IMR-90 (cell line): ENCODE measurements at regions not wholly inside any gene's neighbourhood (a gene's known extent, or its start where the extent isn't known, plus 50 kb on each side); places are given as distances from the start of the nearest gene placed in this dataset.

Experiments used
- ATAC-seq: fragments of 200-7000 bp; cut with Tn5 transposase; 2 replicates; pipeline ENCODE4 v1.9.1; 2020; ENCODE audit warnings: low read depth, mild to moderate bottlenecking, moderate library complexity
- BruUV-seq: library from RNA; stranded (reverse); fragments of 400-500 nt; replicated peaks from 2 replicates; lab custom pipeline; 2021; lab: Mats Ljungman, UMichigan
- CTCF ChIA-PET: fragments of 300-600 bp; formaldehyde crosslinking; extraction: SDS; loops from one replicate; lab custom pipeline; 2021; ENCODE audit warnings: antibody characterized with exemption; lab: Yijun Ruan, JAX
- POLR2A ChIA-PET: fragments of 300-600 bp; sonication (Branson Sonifier 250); formaldehyde crosslinking; loops from one replicate; lab custom pipeline; 2022; ENCODE audit warnings: antibody characterized with exemption; ENCODE audit not compliant: unreplicated experiment; lab: Charles Lee
- DNase-seq: peaks from one replicate; pipeline ENCODE4 v3.0.0; 2013
- H2AFZ ChIP-seq: replicated peaks from 2 replicates; pipeline ENCODE3; 2013; ENCODE audit warnings: low read length, mild to moderate bottlenecking; ENCODE audit not compliant: poor library complexity
- H2AK5ac ChIP-seq: 2 replicates; pipeline ENCODE4 v1.6.1; 2013; ENCODE audit warnings: low read depth, low read length, inconsistent platforms
- H2AK9ac ChIP-seq: replicated peaks from 2 replicates; pipeline ENCODE3; 2013; ENCODE audit warnings: mild to moderate bottlenecking, low read depth, low read length, moderate library complexity; ENCODE audit not compliant: poor library complexity
- H2BK120ac ChIP-seq: 2 replicates; pipeline ENCODE4 v1.6.1; 2013; ENCODE audit warnings: low read depth, low read length, inconsistent platforms
- H2BK15ac ChIP-seq: 3 replicates; pipeline ENCODE4 v1.6.1; 2013; ENCODE audit warnings: low read depth, low read length, inconsistent platforms
- H2BK20ac ChIP-seq: 2 replicates; pipeline ENCODE4 v1.6.1; 2013; ENCODE audit warnings: low read depth, mild to moderate bottlenecking, inconsistent platforms, low read length, moderate library complexity
- H2BK5ac ChIP-seq: 2 replicates; pipeline ENCODE4 v1.6.1; 2013; ENCODE audit warnings: mild to moderate bottlenecking, low read depth, low read length, inconsistent platforms; ENCODE audit not compliant: poor library complexity, severe bottlenecking
- H3K14ac ChIP-seq: replicated peaks from 2 replicates; pipeline ENCODE4 v1.6.1; 2013; ENCODE audit warnings: low read depth, low read length, inconsistent platforms
- H3K18ac ChIP-seq: 2 replicates; pipeline ENCODE4 v1.6.1; 2013; ENCODE audit warnings: low read depth, low read length, control low read depth
- H3K23ac ChIP-seq: 2 replicates; pipeline ENCODE4 v1.6.1; 2013; ENCODE audit warnings: low read depth, low read length, inconsistent platforms
- H3K27ac ChIP-seq: 2 replicates; pipeline ENCODE4 v1.5.1; 2013; ENCODE audit warnings: mild to moderate bottlenecking, control low read depth, low read length; ENCODE audit not compliant: insufficient read depth
- H3K27me3 ChIP-seq: 2 replicates; pipeline ENCODE4 v1.6.1; 2013; ENCODE audit warnings: low read length; ENCODE audit not compliant: control insufficient read depth, insufficient read depth
- H3K36me3 ChIP-seq: 2 replicates; pipeline ENCODE4 v1.6.1; 2013; ENCODE audit warnings: low read length, mixed read lengths; ENCODE audit not compliant: control insufficient read depth, insufficient read depth
- H3K4ac ChIP-seq: 2 replicates; pipeline ENCODE4 v1.6.1; 2013; ENCODE audit warnings: low read depth, low read length, inconsistent platforms
- H3K4me1 ChIP-seq: 2 replicates; pipeline ENCODE4 v1.6.1; 2013; ENCODE audit warnings: low read length, mixed read lengths; ENCODE audit not compliant: control insufficient read depth, insufficient read depth
- H3K4me2 ChIP-seq: 2 replicates; pipeline ENCODE4 v1.6.1; 2013; ENCODE audit warnings: low read depth, mild to moderate bottlenecking, control low read depth, low read length, moderate library complexity
- H3K4me3 ChIP-seq: 2 replicates; pipeline ENCODE4 v1.5.1; 2013; ENCODE audit warnings: low read depth, mild to moderate bottlenecking, control low read depth, low read length, moderate library complexity; ENCODE audit not compliant: insufficient read depth
- H3K56ac ChIP-seq: 2 replicates; pipeline ENCODE4 v1.6.1; 2013; ENCODE audit warnings: low read length, inconsistent platforms; ENCODE audit not compliant: insufficient read depth; ENCODE audit errors: extremely low read depth
- H3K79me1 ChIP-seq, 2 experiments: 2 replicates each; pipeline ENCODE4 v1.6.1; 2013; ENCODE audit warnings: low read length in 2 of 2, inconsistent platforms in 1 of 2, low read depth in 1 of 2
- H3K9ac ChIP-seq: 2 replicates; pipeline ENCODE4 v1.6.1; 2013; ENCODE audit warnings: low read depth, low read length, control low read depth
- H3K9me1 ChIP-seq: 2 replicates; pipeline ENCODE4 v1.6.1; 2013; ENCODE audit warnings: low read length, inconsistent platforms; ENCODE audit not compliant: insufficient read depth
- H3K9me3 ChIP-seq: 2 replicates; pipeline ENCODE4 v1.6.1; 2013; ENCODE audit warnings: low read length; ENCODE audit not compliant: control insufficient read depth, insufficient read depth
- H4K20me1 ChIP-seq: 2 replicates; pipeline ENCODE4 v1.6.1; 2013; ENCODE audit warnings: low read length, inconsistent platforms; ENCODE audit not compliant: insufficient read depth
- H4K5ac ChIP-seq: 2 replicates; pipeline ENCODE4 v1.6.1; 2013; ENCODE audit warnings: mild to moderate bottlenecking, low read depth, low read length, control low read depth
- H4K8ac ChIP-seq, 2 experiments: 2 replicates each; pipeline ENCODE4 v1.6.1; 2013; ENCODE audit warnings: low read depth in 2 of 2, low read length in 2 of 2, control low read depth in 1 of 2, inconsistent platforms in 1 of 2
- H4K91ac ChIP-seq: 2 replicates; pipeline ENCODE4 v1.6.1; 2013; ENCODE audit warnings: low read depth, low read length, inconsistent platforms; ENCODE audit not compliant: insufficient read depth
- MXI1 ChIP-seq: IDR thresholded peaks from 2 replicates; pipeline ENCODE4 v1.6.1; 2012; ENCODE audit warnings: low read depth, mild to moderate bottlenecking, low read length, moderate library complexity, borderline replicate concordance
- NFE2L2 ChIP-seq: fragments of 150-350 bp; IDR thresholded peaks from 2 replicates; pipeline ENCODE4 v1.6.1; 2016; ENCODE audit warnings: low read depth, mild to moderate bottlenecking, low read length
- RAD21 ChIP-seq: IDR thresholded peaks from 2 replicates; pipeline ENCODE4 v1.6.1; 2012; ENCODE audit warnings: low read length, improper control_type of control experiment
- RCOR1 ChIP-seq: IDR thresholded peaks from 2 replicates; pipeline ENCODE4 v1.6.1; 2012; ENCODE audit warnings: mild to moderate bottlenecking, low read length, improper control_type of control experiment; ENCODE audit not compliant: insufficient replicate concordance
- RFX5 ChIP-seq: IDR thresholded peaks from 2 replicates; pipeline ENCODE4 v1.8.0; 2012; ENCODE audit warnings: low read depth, mild to moderate bottlenecking, low read length, moderate library complexity
- WGBS, 2 experiments: methylation state at CpG; one replicate each; pipeline versions ENCODE4 v1.1.5 to v1.1.7; 2013; ENCODE audit warnings: missing lambda C conversion rate in 2 of 2; ENCODE audit not compliant: insufficient read length in 1 of 2; ENCODE audit errors: extremely low coverage in 2 of 2; 5-methylcytosine and 5-hydroxymethylcytosine counted together
- dilution Hi-C: fragments of 300-500 bp; cut with HindIII; formaldehyde crosslinking; loops from one replicate; pipeline ENCODE4 v1.14.3; 2018; ENCODE audit warnings: low sequenced_read_pairs; ENCODE audit not compliant: unreplicated experiment
- in situ Hi-C: fragments of 300-500 bp; cut with MboI; formaldehyde crosslinking; loops from 3 replicates; pipeline ENCODE4 v1.14.3; 2019; ENCODE audit warnings: low sequenced_read_pairs, inconsistent platforms, mixed read lengths
- intact Hi-C: fragments of 100-400 bp; cut with micrococcal nuclease; formaldehyde crosslinking; loops from 2 replicates; pipeline ENCODE4 v1.10.0; 2022
- TF ChIP-seq, protein P1 (sequence below): fragments of 150-350 bp; IDR thresholded peaks from 2 replicates; pipeline ENCODE4 v1.6.1; 2016; ENCODE audit warnings: low read depth, mild to moderate bottlenecking, low read length, moderate library complexity, borderline replicate concordance
- TF ChIP-seq, protein P2 (sequence below): conservative IDR thresholded peaks from 2 replicates; pipeline ENCODE4 v1.5.1; 2012; ENCODE audit warnings: mild to moderate bottlenecking, low read depth, low read length, improper control_type of control experiment

DNA sequence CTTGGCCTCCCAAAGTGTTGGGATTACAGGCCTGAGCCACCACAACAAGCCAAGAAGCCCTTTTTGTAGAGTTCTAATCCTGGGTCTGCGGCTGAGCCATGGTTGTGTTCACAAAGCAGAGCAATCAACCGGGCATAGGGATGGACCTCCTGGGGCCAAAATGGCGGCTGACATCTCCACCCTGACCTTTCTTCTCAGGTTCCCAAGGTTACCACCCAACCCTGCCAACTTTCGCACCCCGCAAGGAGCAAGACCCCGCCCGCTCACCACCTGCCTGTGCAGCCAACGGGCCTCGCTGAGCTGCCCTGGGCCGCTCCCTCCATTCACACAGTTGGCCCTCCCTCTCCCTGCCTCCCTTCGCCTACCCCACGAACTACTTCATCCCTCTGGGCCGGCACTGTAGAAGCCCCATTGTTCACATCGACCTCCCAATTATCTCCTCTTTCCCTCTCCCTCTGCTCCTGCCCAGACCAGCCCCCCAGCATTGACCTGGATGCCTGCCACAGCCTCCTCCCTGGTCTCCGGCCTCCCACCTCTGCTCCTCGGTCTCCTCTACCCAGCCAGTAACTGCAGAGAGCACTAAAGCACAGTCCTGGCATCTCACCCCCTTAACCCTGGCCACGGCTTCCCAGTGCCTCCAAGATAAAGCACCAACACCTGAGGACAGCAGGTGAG is 62.0 kb upstream of the TFRC start (continued):
- TF ChIP-seq MXI1: no peak

DNA sequence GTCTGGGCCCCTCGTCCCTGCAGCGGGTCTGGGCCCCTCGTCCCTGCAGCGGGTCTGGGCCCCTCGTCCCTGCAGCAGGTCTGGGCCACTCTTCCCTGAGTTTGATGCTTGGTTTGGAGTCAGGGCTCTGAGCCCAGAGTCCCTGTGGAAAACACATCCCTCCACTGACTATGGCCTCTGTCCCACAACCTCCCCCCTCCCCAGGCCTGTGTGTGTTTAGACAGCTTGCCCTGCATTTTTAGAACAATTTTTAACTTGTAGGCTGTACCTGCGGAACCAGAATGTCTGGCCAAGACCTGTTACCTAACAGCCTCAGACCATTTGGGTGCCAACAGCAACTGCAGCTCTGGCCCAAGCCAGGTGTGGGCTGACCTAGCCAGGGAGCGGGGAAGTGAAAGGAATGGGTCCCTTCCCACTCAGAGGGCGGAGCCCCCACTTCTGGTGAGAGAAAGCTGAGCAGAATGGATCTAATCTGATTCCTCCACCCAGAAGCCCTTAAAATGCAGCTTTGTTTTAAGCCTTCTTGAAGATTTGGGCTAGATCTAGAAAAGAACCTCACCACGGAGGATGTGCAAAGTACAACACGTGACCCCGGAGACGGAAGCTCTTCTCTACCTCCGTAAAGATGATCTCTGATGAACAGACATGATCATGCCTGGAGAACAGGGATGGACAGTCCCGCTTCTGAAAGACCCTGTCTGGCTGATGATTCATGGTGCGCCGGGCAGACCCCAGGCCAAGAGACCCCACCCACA is 60.5 kb upstream of the TFRC start:
- H3K23ac ChIP-seq: no peak overlapping the region
- no TSS peak for BruUV-seq
- DNase-seq (no peak), ATAC-seq (no peak)
- TF ChIP-seq, protein P1, sequence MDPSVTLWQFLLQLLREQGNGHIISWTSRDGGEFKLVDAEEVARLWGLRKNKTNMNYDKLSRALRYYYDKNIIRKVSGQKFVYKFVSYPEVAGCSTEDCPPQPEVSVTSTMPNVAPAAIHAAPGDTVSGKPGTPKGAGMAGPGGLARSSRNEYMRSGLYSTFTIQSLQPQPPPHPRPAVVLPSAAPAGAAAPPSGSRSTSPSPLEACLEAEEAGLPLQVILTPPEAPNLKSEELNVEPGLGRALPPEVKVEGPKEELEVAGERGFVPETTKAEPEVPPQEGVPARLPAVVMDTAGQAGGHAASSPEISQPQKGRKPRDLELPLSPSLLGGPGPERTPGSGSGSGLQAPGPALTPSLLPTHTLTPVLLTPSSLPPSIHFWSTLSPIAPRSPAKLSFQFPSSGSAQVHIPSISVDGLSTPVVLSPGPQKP: no peak
- TF ChIP-seq RFX5: no peak
- TF ChIP-seq RAD21: no peak
- no peak for TF ChIP-seq RCOR1
- TF ChIP-seq NFE2L2: no peak
- TF ChIP-seq, protein P2, sequence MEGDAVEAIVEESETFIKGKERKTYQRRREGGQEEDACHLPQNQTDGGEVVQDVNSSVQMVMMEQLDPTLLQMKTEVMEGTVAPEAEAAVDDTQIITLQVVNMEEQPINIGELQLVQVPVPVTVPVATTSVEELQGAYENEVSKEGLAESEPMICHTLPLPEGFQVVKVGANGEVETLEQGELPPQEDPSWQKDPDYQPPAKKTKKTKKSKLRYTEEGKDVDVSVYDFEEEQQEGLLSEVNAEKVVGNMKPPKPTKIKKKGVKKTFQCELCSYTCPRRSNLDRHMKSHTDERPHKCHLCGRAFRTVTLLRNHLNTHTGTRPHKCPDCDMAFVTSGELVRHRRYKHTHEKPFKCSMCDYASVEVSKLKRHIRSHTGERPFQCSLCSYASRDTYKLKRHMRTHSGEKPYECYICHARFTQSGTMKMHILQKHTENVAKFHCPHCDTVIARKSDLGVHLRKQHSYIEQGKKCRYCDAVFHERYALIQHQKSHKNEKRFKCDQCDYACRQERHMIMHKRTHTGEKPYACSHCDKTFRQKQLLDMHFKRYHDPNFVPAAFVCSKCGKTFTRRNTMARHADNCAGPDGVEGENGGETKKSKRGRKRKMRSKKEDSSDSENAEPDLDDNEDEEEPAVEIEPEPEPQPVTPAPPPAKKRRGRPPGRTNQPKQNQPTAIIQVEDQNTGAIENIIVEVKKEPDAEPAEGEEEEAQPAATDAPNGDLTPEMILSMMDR: no peak
- H3K4ac ChIP-seq: peak overlapping the region; percentile 33; the same call in 1 of the 2 replicates
- H3K9me1 ChIP-seq: 0 out of 2 replicates have a peak, but pooled peaks cover 5% of the 10 kb centered on the region
- H2BK120ac ChIP-seq: peak overlapping the region; percentile 14
- H3K18ac ChIP-seq: no peak overlapping the region
- H3K36me3 ChIP-seq: no peaks in the 10 kb centered on the region
- dilution Hi-C loops (no loop called here), intact Hi-C loops (no loop called here), in situ Hi-C loops (no loop called here)
- ChIA-PET CTCF (interaction anchor here (0.6 kb wide), 1 partner anchor 138 kb away, joined by 3 read pairs; no protein-coding TSS in a partner anchor), POLR2A (no interaction called here)
- no peak overlapping the region for H3K56ac ChIP-seq
- H2AFZ ChIP-seq: peak overlapping the region; percentile 67
- peak overlapping the region; percentile 11; the same call in 1 of the 2 replicates for H4K91ac ChIP-seq
- no peaks in the 10 kb centered on the region for H3K9me3 ChIP-seq
- peak overlapping the region; percentile 20 for H2BK20ac ChIP-seq
- no peaks in the 10 kb centered on the region for H3K79me1 ChIP-seq
- H2AK5ac ChIP-seq: no peak overlapping the region
- no peak overlapping the region for H2BK5ac ChIP-seq
- H3K14ac ChIP-seq: no peak overlapping the region
- no peak overlapping the region for H3K4me3 ChIP-seq
- H3K9ac ChIP-seq: no peak overlapping the region
- H4K8ac ChIP-seq: no peak overlapping the region
- H2AK9ac ChIP-seq: no peak overlapping the region
- peaks cover 11% of the 10 kb centered on the region for H3K4me1 ChIP-seq
- WGBS, 2 experiments: 97% methylated on average over 6 of the region's 16 CpGs; no CpG with 5 or more reads in 1 of the 2 experiments
- H4K5ac ChIP-seq: no peak overlapping the region
- H3K27me3 ChIP-seq: no peaks in the 10 kb centered on the region
- H3K4me2 ChIP-seq: no peak overlapping the region
- H2BK15ac ChIP-seq: no peak overlapping the region
- H3K27ac ChIP-seq: no peak overlapping the region
- H4K20me1 ChIP-seq: no peaks in the 10 kb centered on the region
